Esophagus squamous epithelium (tissue), 4 donors: ENCODE measurements at regions not wholly inside any gene's neighbourhood (a gene's known extent, or its start where the extent isn't known, plus 50 kb on each side); places are given as distances from the start of the nearest gene placed in this dataset.

ENCODE experiments used
- CTCF ChIP-seq, 6 experiments: fragments of 450-650 bp in 4 of 6; fragments of 200-600 bp in 2 of 6; sonication (generic) in 2 of 6; IDR thresholded peaks; one replicate each; pipeline ENCODE4 v1.5.1; 2016 to 2019; ENCODE audit warnings: antibody characterized with exemption in 6 of 6, mild to moderate bottlenecking in 4 of 6, moderate library complexity in 4 of 6
- POLR2A ChIP-seq, 4 donors: fragments of 450-650 bp; IDR thresholded peaks; one replicate each; pipeline ENCODE4 v1.6.1; 2017; ENCODE audit warnings: antibody characterized with exemption in 4 of 4, mild to moderate bottlenecking in 4 of 4, moderate library complexity in 3 of 4

- TF ChIP-seq CTCF (IDR thresholded peaks at IDR 0.05) = no peak
- no peak for TF ChIP-seq POLR2A (IDR thresholded peaks at IDR 0.05)
Observed at GRCh38 chr12:97629382-97629781, 166.8 kb downstream of the RMST start.
